MM.1S (cell line): ENCODE measurements at regions not wholly inside any gene's neighbourhood (a gene's known extent, or its start where the extent isn't known, plus 50 kb on each side); places are given as distances from the start of the nearest gene placed in this dataset.

Experiments
- DNase-seq: peaks from one replicate; pipeline ENCODE4 v3.0.0-alpha.2; 2015
- H2AFZ ChIP-seq: fragments of 300-600 bp; sonication (generic); 2 replicates; pipeline ENCODE4 v1.6.0; 2016; ENCODE audit warnings: antibody characterized with exemption, low read length
- H3F3A ChIP-seq: fragments of 300-600 bp; sonication (generic); 2 replicates; pipeline ENCODE4 v1.6.1; 2016; ENCODE audit warnings: mild to moderate bottlenecking, antibody characterized with exemption, low read length, moderate library complexity, mixed read lengths; ENCODE audit not compliant: insufficient read depth
- H3K27ac ChIP-seq: fragments of 300-600 bp; sonication (generic); 2 replicates; pipeline ENCODE4 v1.5.1; 2016; ENCODE audit warnings: mild to moderate bottlenecking, low read length
- H3K27me3 ChIP-seq: fragments of 300-600 bp; sonication (generic); replicated peaks from 2 replicates; pipeline ENCODE4 v1.6.0; 2016; ENCODE audit warnings: low read length; ENCODE audit not compliant: insufficient read depth
- H3K36me3 ChIP-seq: fragments of 300-600 bp; sonication (generic); replicated peaks from 2 replicates; pipeline ENCODE4 v1.6.1; 2016; ENCODE audit warnings: mild to moderate bottlenecking, low read length, mixed read lengths; ENCODE audit not compliant: insufficient read depth
- H3K4me1 ChIP-seq: fragments of 300-600 bp; sonication (generic); 2 replicates; pipeline ENCODE4 v1.6.1; 2016; ENCODE audit warnings: low read length, mixed read lengths
- H3K4me2 ChIP-seq: fragments of 300-600 bp; sonication (generic); 2 replicates; pipeline ENCODE4 v1.6.0; 2016; ENCODE audit warnings: low read depth, low read length
- H3K4me3 ChIP-seq: fragments of 300-600 bp; sonication (generic); 2 replicates; pipeline ENCODE4 v1.5.1; 2016; ENCODE audit warnings: low read length, mixed read lengths
- H3K79me2 ChIP-seq: fragments of 300-600 bp; sonication (generic); 2 replicates; pipeline ENCODE4 v1.6.1; 2016; ENCODE audit warnings: mixed run types, low read length, mixed read lengths
- H3K9ac ChIP-seq: fragments of 300-600 bp; sonication (generic); 2 replicates; pipeline ENCODE4 v1.6.1; 2016; ENCODE audit warnings: low read length, mixed read lengths
- H3K9me2 ChIP-seq: fragments of 300-600 bp; sonication (generic); replicated peaks from 2 replicates; pipeline ENCODE4 v1.6.1; 2016; ENCODE audit warnings: mild to moderate bottlenecking, low read length, mixed read lengths; ENCODE audit not compliant: insufficient read depth
- H3K9me3 ChIP-seq: fragments of 300-600 bp; sonication (generic); replicated peaks from 2 replicates; pipeline ENCODE4 v1.6.1; 2016; ENCODE audit warnings: mild to moderate bottlenecking, low read length, mixed read lengths; ENCODE audit not compliant: insufficient read depth
- H4K20me1 ChIP-seq: fragments of 300-600 bp; sonication (generic); 2 replicates; pipeline ENCODE4 v1.6.1; 2016; ENCODE audit warnings: mild to moderate bottlenecking, low read length, moderate library complexity, mixed read lengths; ENCODE audit not compliant: insufficient read depth
- EZH2 ChIP-seq: fragments of 300-600 bp; sonication (generic); optimal IDR thresholded peaks from 2 replicates; pipeline ENCODE3; 2017; ENCODE audit warnings: low read depth, mild to moderate bottlenecking, antibody characterized with exemption, low read length, mixed read lengths
- EZH2phosphoT487 ChIP-seq: fragments of 300-600 bp; sonication (generic); IDR thresholded peaks from 2 replicates; pipeline ENCODE4 v1.6.1; 2018; ENCODE audit warnings: antibody characterized with exemption, low read length
- TF ChIP-seq, protein P1 (sequence below): fragments of 300-600 bp; sonication (generic); IDR thresholded peaks from 2 replicates; pipeline ENCODE4 v1.5.1; 2016; ENCODE audit warnings: antibody characterized with exemption, low read length, mixed read lengths

DNA sequence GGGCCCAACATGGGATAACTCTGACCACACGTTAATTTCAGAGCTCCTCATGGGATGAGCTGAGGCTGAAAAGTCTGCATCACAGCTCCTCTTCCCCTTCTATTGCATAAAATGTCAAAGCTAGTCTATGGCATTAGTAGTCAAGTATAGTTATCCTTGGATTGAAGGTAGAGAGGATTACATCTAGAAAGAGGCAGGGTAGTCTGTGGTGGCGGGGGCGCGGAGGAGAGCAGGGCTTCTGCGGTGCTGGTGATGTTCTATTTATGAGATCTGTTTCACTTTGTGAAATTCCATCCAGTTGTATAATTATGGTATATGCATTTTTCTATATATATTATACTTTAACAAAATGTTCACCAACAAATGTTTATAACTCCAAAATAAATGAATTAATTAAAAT is 329.5 kb upstream of the GRAMD2B start:
- no peak for DNase-seq
- H3K27ac ChIP-seq = no peak overlapping the region
- no peak overlapping the region for H3K4me2 ChIP-seq
- H3K9ac ChIP-seq = no peak overlapping the region
- no peaks in the 10 kb centered on the region for H3K36me3 ChIP-seq
- H3K79me2 ChIP-seq = no peaks in the 10 kb centered on the region
- no peaks in the 10 kb centered on the region for H4K20me1 ChIP-seq
- no peaks in the 10 kb centered on the region for H3F3A ChIP-seq
- TF ChIP-seq EZH2 (no peak), EZH2phosphoT487 (no peak)
- TF ChIP-seq, protein P1, sequence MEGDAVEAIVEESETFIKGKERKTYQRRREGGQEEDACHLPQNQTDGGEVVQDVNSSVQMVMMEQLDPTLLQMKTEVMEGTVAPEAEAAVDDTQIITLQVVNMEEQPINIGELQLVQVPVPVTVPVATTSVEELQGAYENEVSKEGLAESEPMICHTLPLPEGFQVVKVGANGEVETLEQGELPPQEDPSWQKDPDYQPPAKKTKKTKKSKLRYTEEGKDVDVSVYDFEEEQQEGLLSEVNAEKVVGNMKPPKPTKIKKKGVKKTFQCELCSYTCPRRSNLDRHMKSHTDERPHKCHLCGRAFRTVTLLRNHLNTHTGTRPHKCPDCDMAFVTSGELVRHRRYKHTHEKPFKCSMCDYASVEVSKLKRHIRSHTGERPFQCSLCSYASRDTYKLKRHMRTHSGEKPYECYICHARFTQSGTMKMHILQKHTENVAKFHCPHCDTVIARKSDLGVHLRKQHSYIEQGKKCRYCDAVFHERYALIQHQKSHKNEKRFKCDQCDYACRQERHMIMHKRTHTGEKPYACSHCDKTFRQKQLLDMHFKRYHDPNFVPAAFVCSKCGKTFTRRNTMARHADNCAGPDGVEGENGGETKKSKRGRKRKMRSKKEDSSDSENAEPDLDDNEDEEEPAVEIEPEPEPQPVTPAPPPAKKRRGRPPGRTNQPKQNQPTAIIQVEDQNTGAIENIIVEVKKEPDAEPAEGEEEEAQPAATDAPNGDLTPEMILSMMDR = no peak
- no peaks in the 10 kb centered on the region for H3K4me1 ChIP-seq
- H3K27me3 ChIP-seq = no peaks in the 10 kb centered on the region
- H2AFZ ChIP-seq = no peak overlapping the region
- no peaks in the 10 kb centered on the region for H3K9me3 ChIP-seq
- no peak overlapping the region for H3K4me3 ChIP-seq
- no peaks in the 10 kb centered on the region for H3K9me2 ChIP-seq

DNA sequence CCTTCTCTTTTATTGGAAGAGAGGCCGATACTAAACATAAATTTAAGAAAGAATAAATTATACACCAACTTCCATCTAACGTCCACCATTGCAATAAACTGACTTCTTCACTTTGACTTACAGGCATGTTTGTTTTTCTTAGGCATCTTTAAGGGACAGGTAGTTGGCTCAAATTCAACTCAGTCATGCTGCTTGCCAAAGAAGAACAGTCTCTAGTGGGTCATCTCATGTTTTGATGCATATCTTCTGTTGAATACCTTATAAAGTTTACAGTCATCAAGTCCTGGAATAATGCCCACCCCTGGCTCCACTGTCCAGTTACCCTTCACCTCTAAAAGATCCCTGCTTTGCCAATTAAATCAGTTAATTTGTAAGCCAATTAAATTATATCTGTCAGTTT is 328.2 kb upstream of the GRAMD2B start:
- H3K4me1 ChIP-seq = no peaks in the 10 kb centered on the region
- no peaks in the 10 kb centered on the region for H3K27me3 ChIP-seq
- H3K36me3 ChIP-seq = no peaks in the 10 kb centered on the region
- no peaks in the 10 kb centered on the region for H4K20me1 ChIP-seq
- TF ChIP-seq EZH2 = no peak
- no peak for TF ChIP-seq EZH2phosphoT487
- TF ChIP-seq, protein P1 = no peak
- no peak overlapping the region for H3K9ac ChIP-seq
- no peak overlapping the region for H3K4me3 ChIP-seq
- no peak overlapping the region for H3K4me2 ChIP-seq
- no peak overlapping the region for H2AFZ ChIP-seq
- no peaks in the 10 kb centered on the region for H3K9me2 ChIP-seq
- DNase-seq = no peak
- no peak overlapping the region for H3K27ac ChIP-seq
- H3F3A ChIP-seq = no peaks in the 10 kb centered on the region
- H3K9me3 ChIP-seq = no peaks in the 10 kb centered on the region
- H3K79me2 ChIP-seq = no peaks in the 10 kb centered on the region

DNA sequence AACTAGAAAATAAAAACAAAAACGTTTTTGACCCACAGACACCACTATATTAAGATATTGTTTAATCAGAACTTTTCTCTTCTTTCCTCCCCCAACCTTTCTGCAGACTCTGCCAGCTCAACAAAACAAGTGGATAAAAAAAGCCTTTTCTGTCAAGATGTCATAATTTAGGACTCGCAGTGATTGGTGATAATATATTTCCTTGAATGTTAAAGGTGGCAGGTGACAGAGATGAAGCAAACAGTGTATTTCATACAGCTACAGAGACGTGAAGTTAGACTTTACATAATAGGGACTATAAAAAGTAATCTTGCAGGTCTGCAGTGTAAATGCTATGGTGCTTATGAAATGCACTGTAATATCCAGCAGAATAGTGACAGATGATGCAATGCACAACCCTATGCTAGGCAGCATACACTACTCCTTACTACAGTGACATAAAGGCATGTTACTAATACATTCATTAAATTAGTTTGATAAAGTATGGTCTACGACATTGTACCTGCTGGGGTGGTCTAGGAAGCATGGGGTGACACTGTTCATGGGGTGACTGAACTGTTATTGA is 326.7 kb upstream of the GRAMD2B start:
- H3K27me3 ChIP-seq = no peaks in the 10 kb centered on the region
- no peak overlapping the region for H3K9ac ChIP-seq
- no peak overlapping the region for H3K27ac ChIP-seq
- no peak overlapping the region for H3K4me2 ChIP-seq
- no peaks in the 10 kb centered on the region for H4K20me1 ChIP-seq
- H3K4me1 ChIP-seq = no peaks in the 10 kb centered on the region
- no peaks in the 10 kb centered on the region for H3K9me3 ChIP-seq
- no peaks in the 10 kb centered on the region for H3K36me3 ChIP-seq
- no peak for DNase-seq
- no peak overlapping the region for H3K4me3 ChIP-seq
- H3F3A ChIP-seq = no peaks in the 10 kb centered on the region
- TF ChIP-seq EZH2 (no peak), EZH2phosphoT487 (no peak)
- TF ChIP-seq, protein P1 = no peak
- H3K79me2 ChIP-seq = no peaks in the 10 kb centered on the region
- no peaks in the 10 kb centered on the region for H3K9me2 ChIP-seq
- no peak overlapping the region for H2AFZ ChIP-seq
